HK-2 (cell line): ENCODE measurements at regions not wholly inside any gene's neighbourhood (a gene's known extent, or its start where the extent isn't known, plus 50 kb on each side); places are given as distances from the start of the nearest gene placed in this dataset.

Experiments
- DNase-seq: peaks from one replicate; pipeline ENCODE4 v3.0.0-alpha.2; 2018; ENCODE audit not compliant: unreplicated experiment

- no peak for DNase-seq
Observed at GRCh38 chr20:22466447-22467171, 117.8 kb downstream of the FOXA2 start.

- DNase-seq, result no peak
Observed at GRCh38 chr20:22465622-22466446, 118.5 kb downstream of the FOXA2 start.

- DNase-seq, result no peak
Observed at GRCh38 chr20:22464312-22465003, 119.9 kb downstream of the FOXA2 start.

GRCh38 chr20:22462975-22463914 lies 121.1 kb downstream of the FOXA2 start:
- DNase-seq, result no peak

- no peak for DNase-seq
Observed at GRCh38 chr20:22460803-22461202, 123.6 kb downstream of the FOXA2 start.

GRCh38 chr20:22460231-22460630 lies 124.1 kb downstream of the FOXA2 start:
- no peak for DNase-seq

GRCh38 chr20:22459754-22460153 lies 124.6 kb downstream of the FOXA2 start:
- DNase-seq, result no peak

GRCh38 chr20:22456109-22456508 lies 128.3 kb downstream of the FOXA2 start:
- no peak for DNase-seq

GRCh38 chr20:22455259-22455658 lies 129.1 kb downstream of the FOXA2 start:
- DNase-seq, result no peak

GRCh38 chr20:22453244-22454080 lies 130.9 kb downstream of the FOXA2 start:
- no peak for DNase-seq

- no peak for DNase-seq
Observed at GRCh38 chr20:22452442-22453011, 131.8 kb downstream of the FOXA2 start.

GRCh38 chr20:22450537-22450936 lies 133.8 kb downstream of the FOXA2 start:
- no peak for DNase-seq

GRCh38 chr20:22449188-22449973 lies 135.0 kb downstream of the FOXA2 start:
- no peak for DNase-seq

GRCh38 chr20:22447447-22447778 lies 137.0 kb downstream of the FOXA2 start:
- DNase-seq, result no peak

GRCh38 chr20:22446613-22447446 lies 137.5 kb downstream of the FOXA2 start:
- DNase-seq, result no peak

GRCh38 chr20:22442318-22442717 lies 142.1 kb downstream of the FOXA2 start:
- no peak for DNase-seq

- DNase-seq, result no peak
Observed at GRCh38 chr20:22438926-22439325, 145.4 kb downstream of the FOXA2 start.

- no peak for DNase-seq
Observed at GRCh38 chr20:22438346-22438745, 146.0 kb downstream of the FOXA2 start.

GRCh38 chr20:22437354-22437753 lies 147.0 kb downstream of the FOXA2 start:
- no peak for DNase-seq
